ENCODE measurements at regions not wholly inside any gene's neighbourhood (a gene's known extent, or its start where the extent isn't known, plus 50 kb on each side); places are given as distances from the start of the nearest gene placed in this dataset.

GRCh38 chr1:217052196-217052595, 329.0 kb upstream of the ESRRG start:
- no peak for TF ChIP-seq POLR2A (IDR thresholded peaks at IDR 0.05)
- TF ChIP-seq CTCF (IDR thresholded peaks at IDR 0.05): no peak
- Histone ChIP-seq H3K27me3 (no peaks in the 10 kb centered on the region), H3K36me3 (no peaks in the 10 kb centered on the region), H3K4me3 (no peak overlapping the region), H3K9me3 (no peaks in the 10 kb centered on the region), H3K4me1 (no peaks in the 10 kb centered on the region), H3K27ac (no peak overlapping the region)
- DNase-seq: no peak
- 42 to 81% methylated on average over 2 of the region's 2 CpGs for WGBS, 2 donors
- intact Hi-C loops (cut with DNase I): no loop called here

- H3K4me3 ChIP-seq: no peak overlapping the region
- no peak overlapping the region for H3K27ac ChIP-seq
- intact Hi-C loops (cut with DNase I): no loop called here
- H3K27me3 ChIP-seq: no peaks in the 10 kb centered on the region
- no peaks in the 10 kb centered on the region for H3K4me1 ChIP-seq
- no peaks in the 10 kb centered on the region for H3K9me3 ChIP-seq
- 28 to 42% methylated on average over 2 of the region's 2 CpGs for WGBS, 2 donors
- no peaks in the 10 kb centered on the region for H3K36me3 ChIP-seq
- TF ChIP-seq POLR2A (IDR thresholded peaks at IDR 0.05): no peak
- no peak for TF ChIP-seq CTCF (IDR thresholded peaks at IDR 0.05)
- DNase-seq: no peak
Observed at GRCh38 chr1:217049721-217050120, 326.5 kb upstream of the ESRRG start.

GRCh38 chr1:217049081-217049480, 325.9 kb upstream of the ESRRG start:
- Histone ChIP-seq H3K36me3 (no peaks in the 10 kb centered on the region), H3K27ac (no peak overlapping the region), H3K4me3 (no peak overlapping the region), H3K4me1 (no peaks in the 10 kb centered on the region), H3K9me3 (no peaks in the 10 kb centered on the region), H3K27me3 (no peaks in the 10 kb centered on the region)
- intact Hi-C loops (cut with DNase I): no loop called here
- DNase-seq: no peak
- WGBS, 2 donors: 75 to 100% methylated on average over 1 of the region's 1 CpG
- TF ChIP-seq POLR2A (IDR thresholded peaks at IDR 0.05) (no peak), CTCF (IDR thresholded peaks at IDR 0.05) (no peak)

GRCh38 chr1:217048104-217048707, 325.0 kb upstream of the ESRRG start:
- H3K4me3 ChIP-seq: no peak overlapping the region
- H3K27me3 ChIP-seq: no peaks in the 10 kb centered on the region
- no peaks in the 10 kb centered on the region for H3K9me3 ChIP-seq
- no peaks in the 10 kb centered on the region for H3K36me3 ChIP-seq
- intact Hi-C loops (cut with DNase I): no loop called here
- DNase-seq: no peak
- no peak overlapping the region for H3K27ac ChIP-seq
- 68 to 77% methylated on average over 4 to 5 of the region's 5 CpGs for whole genome bisulfite sequencing, 2 donors
- no peak for TF ChIP-seq POLR2A (IDR thresholded peaks at IDR 0.05)
- peak in 1 of 6 experiments; percentile 16 for TF ChIP-seq CTCF (IDR thresholded peaks at IDR 0.05)
- H3K4me1 ChIP-seq: no peaks in the 10 kb centered on the region

GRCh38 chr1:217040711-217041455, 317.7 kb upstream of the ESRRG start:
- Histone ChIP-seq H3K9me3 (peaks cover 0 to 12% (median 12%) of the 10 kb centered on the region in 3 donors), H3K4me3 (no peak overlapping the region), H3K27me3 (no peaks in the 10 kb centered on the region), H3K36me3 (no peaks in the 10 kb centered on the region), H3K4me1 (no peaks in the 10 kb centered on the region), H3K27ac (no peak overlapping the region)
- DNase-seq: no peak
- intact Hi-C loops (cut with DNase I): no loop called here
- WGBS, 2 donors: 32 to 42% methylated on average over 1 of the region's 1 CpG
- TF ChIP-seq CTCF (IDR thresholded peaks at IDR 0.05) (no peak), POLR2A (IDR thresholded peaks at IDR 0.05) (no peak)
